ENCODE measurements at regions not wholly inside any gene's neighbourhood (a gene's known extent, or its start where the extent isn't known, plus 50 kb on each side); places are given as distances from the start of the nearest gene placed in this dataset.

GRCh38 chr14:84203896-84204295 is 1326.0 kb upstream of the FLRT2 start:
- in situ Hi-C loops (cut with MboI; ENCODE audit: low sequenced_read_pairs, unreplicated experiment), result no loop called here

GRCh38 chr14:84208451-84208850 is 1321.5 kb upstream of the FLRT2 start:
- TF ChIP-seq CTCF (IDR thresholded peaks at IDR 0.05; ENCODE audit: borderline replicate concordance, control extremely low read depth, extremely low read depth, insufficient read depth, missing control alignments), result no peak
- in situ Hi-C loops (cut with MboI; ENCODE audit: low sequenced_read_pairs, unreplicated experiment), result no loop called here
- DNase-seq (ENCODE audit: low spot score), result no peak

More at GRCh38 chr14:84203896-84204295, 1326.0 kb upstream of the FLRT2 start:
- TF ChIP-seq CTCF (IDR thresholded peaks at IDR 0.05; ENCODE audit: borderline replicate concordance, control extremely low read depth, extremely low read depth, insufficient read depth, missing control alignments), result no peak
- DNase-seq (ENCODE audit: low spot score), result no peak

GRCh38 chr14:84209031-84209430 is 1320.9 kb upstream of the FLRT2 start:
- no peak for DNase-seq (ENCODE audit: low spot score)
- TF ChIP-seq CTCF (IDR thresholded peaks at IDR 0.05; ENCODE audit: borderline replicate concordance, control extremely low read depth, extremely low read depth, insufficient read depth, missing control alignments), result no peak
- in situ Hi-C loops (cut with MboI; ENCODE audit: low sequenced_read_pairs, unreplicated experiment), result no loop called here

GRCh38 chr14:84217066-84217465 is 1312.9 kb upstream of the FLRT2 start:
- TF ChIP-seq CTCF (IDR thresholded peaks at IDR 0.05; ENCODE audit: borderline replicate concordance, control extremely low read depth, extremely low read depth, insufficient read depth, missing control alignments), result no peak

GRCh38 chr14:84225268-84225667 is 1304.7 kb upstream of the FLRT2 start:
- TF ChIP-seq CTCF (IDR thresholded peaks at IDR 0.05; ENCODE audit: borderline replicate concordance, control extremely low read depth, extremely low read depth, insufficient read depth, missing control alignments), result no peak
- no peak for DNase-seq (ENCODE audit: low spot score)

More at GRCh38 chr14:84217066-84217465, 1312.9 kb upstream of the FLRT2 start:
- DNase-seq (ENCODE audit: low spot score), result no peak
- in situ Hi-C loops (cut with MboI; ENCODE audit: low sequenced_read_pairs, unreplicated experiment), result no loop called here

GRCh38 chr14:84228702-84229101 is 1301.2 kb upstream of the FLRT2 start:
- in situ Hi-C loops (cut with MboI; ENCODE audit: low sequenced_read_pairs, unreplicated experiment), result no loop called here
- TF ChIP-seq CTCF (IDR thresholded peaks at IDR 0.05; ENCODE audit: borderline replicate concordance, control extremely low read depth, extremely low read depth, insufficient read depth, missing control alignments), result no peak
- no peak for DNase-seq (ENCODE audit: low spot score)

More at GRCh38 chr14:84225268-84225667, 1304.7 kb upstream of the FLRT2 start:
- in situ Hi-C loops (cut with MboI; ENCODE audit: low sequenced_read_pairs, unreplicated experiment), result no loop called here

- TF ChIP-seq CTCF (IDR thresholded peaks at IDR 0.05; ENCODE audit: borderline replicate concordance, control extremely low read depth, extremely low read depth, insufficient read depth, missing control alignments), result no peak
- in situ Hi-C loops (cut with MboI; ENCODE audit: low sequenced_read_pairs, unreplicated experiment), result no loop called here
- no peak for DNase-seq (ENCODE audit: low spot score)
Measured at GRCh38 chr14:84234281-84234680, 1295.7 kb upstream of the FLRT2 start.

All from GM13976 (cell line).